ENCODE measurements at regions not wholly inside any gene's neighbourhood (a gene's known extent, or its start where the extent isn't known, plus 50 kb on each side); places are given as distances from the start of the nearest gene placed in this dataset.

GRCh38 chr6:140049251-140049650 is 674.8 kb upstream of the CITED2 start:
- TF ChIP-seq EZH2 (IDR thresholded peaks at IDR 0.05; ENCODE audit: insufficient read depth, poor library complexity, severe bottlenecking) (no peak), EZH2phosphoT487 (IDR thresholded peaks at IDR 0.05; ENCODE audit: insufficient read depth, low read depth) (no peak)

Data from GM23248 (cell line).